HG03280 (cell line): ENCODE measurements at regions not wholly inside any gene's neighbourhood (a gene's known extent, or its start where the extent isn't known, plus 50 kb on each side); places are given as distances from the start of the nearest gene placed in this dataset.
"Not testable (repeated sequence)": the region's sequence is repeated elsewhere in the genome, so short reads cannot be mapped to it uniquely, and the experiment has no call there.

Experiments used
- ATAC-seq: cut with Tn5 transposase; IDR thresholded peaks from one replicate; pipeline ENCODE4 v1.9.1; 2021; ENCODE audit warnings: mild to moderate bottlenecking, moderate library complexity; ENCODE audit not compliant: unreplicated experiment

- ATAC-seq: no peak
Observed at GRCh38 chr13:86840250-86841191, 830.6 kb upstream of the SLITRK5 start.

- no peak for ATAC-seq
Observed at GRCh38 chr13:86841264-86841663, 829.9 kb upstream of the SLITRK5 start.

- no peak for ATAC-seq
Observed at GRCh38 chr13:86846501-86846900, 824.7 kb upstream of the SLITRK5 start.

- ATAC-seq: no peak
Observed at GRCh38 chr13:86848716-86849115, 822.5 kb upstream of the SLITRK5 start.

GRCh38 chr13:86856991-86857390 is 814.2 kb upstream of the SLITRK5 start:
- ATAC-seq: no peak

GRCh38 chr13:86858216-86858615 is 813.0 kb upstream of the SLITRK5 start:
- no peak for ATAC-seq

GRCh38 chr13:86862137-86862536 is 809.0 kb upstream of the SLITRK5 start:
- no peak for ATAC-seq

GRCh38 chr13:86864376-86864775 is 806.8 kb upstream of the SLITRK5 start:
- no peak for ATAC-seq

GRCh38 chr13:86870444-86870843 is 800.7 kb upstream of the SLITRK5 start:
- no peak for ATAC-seq

- ATAC-seq: no peak
Observed at GRCh38 chr13:86877441-86877840, 793.7 kb upstream of the SLITRK5 start.

GRCh38 chr13:86878781-86879180 is 792.4 kb upstream of the SLITRK5 start:
- ATAC-seq: no peak

- no peak for ATAC-seq
Observed at GRCh38 chr13:86881390-86881789, 789.8 kb upstream of the SLITRK5 start.

GRCh38 chr13:86882107-86882506 is 789.1 kb upstream of the SLITRK5 start:
- no peak for ATAC-seq

- no peak for ATAC-seq
Observed at GRCh38 chr13:86882835-86883234, 788.3 kb upstream of the SLITRK5 start.

GRCh38 chr13:86892330-86892729 is 778.8 kb upstream of the SLITRK5 start:
- ATAC-seq: no peak

- no peak for ATAC-seq
Observed at GRCh38 chr13:86900906-86901305, 770.3 kb upstream of the SLITRK5 start.

GRCh38 chr13:86906127-86906874 is 764.9 kb upstream of the SLITRK5 start:
- ATAC-seq: no peak

- ATAC-seq: no peak
Observed at GRCh38 chr13:86907156-86907555, 764.0 kb upstream of the SLITRK5 start.

- ATAC-seq: no peak
Observed at GRCh38 chr13:86909318-86909717, 761.9 kb upstream of the SLITRK5 start.

GRCh38 chr13:86914757-86915156 is 756.4 kb upstream of the SLITRK5 start:
- ATAC-seq: no peak

- ATAC-seq: not testable (repeated sequence)
Observed at GRCh38 chr13:86917438-86917837, 753.7 kb upstream of the SLITRK5 start.

- no peak for ATAC-seq
Observed at GRCh38 chr13:86918682-86919081, 752.5 kb upstream of the SLITRK5 start.
